ENCODE measurements at regions not wholly inside any gene's neighbourhood (a gene's known extent, or its start where the extent isn't known, plus 50 kb on each side); places are given as distances from the start of the nearest gene placed in this dataset.

DNA sequence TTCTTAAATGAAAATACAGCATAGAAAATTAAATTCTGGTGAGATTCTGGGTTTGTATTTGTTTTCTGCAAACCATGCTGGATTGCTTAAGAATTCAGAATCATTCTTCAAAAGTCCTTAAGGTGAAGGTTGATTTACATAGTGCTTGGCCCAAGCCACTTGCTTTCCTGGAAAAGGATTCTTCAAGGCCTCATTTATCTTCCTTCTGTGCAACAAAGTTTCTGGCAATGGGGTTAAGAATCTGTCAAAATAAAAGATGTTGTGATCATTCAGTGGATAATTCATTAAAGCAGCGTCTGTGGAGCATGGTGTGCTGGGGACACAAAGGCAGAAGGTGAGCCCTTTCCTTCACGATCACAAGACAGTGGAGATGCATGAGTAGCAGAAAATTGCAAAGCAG lies 351.9 kb downstream of the GALR1 start:
- DNase-seq, result no peak

DNA sequence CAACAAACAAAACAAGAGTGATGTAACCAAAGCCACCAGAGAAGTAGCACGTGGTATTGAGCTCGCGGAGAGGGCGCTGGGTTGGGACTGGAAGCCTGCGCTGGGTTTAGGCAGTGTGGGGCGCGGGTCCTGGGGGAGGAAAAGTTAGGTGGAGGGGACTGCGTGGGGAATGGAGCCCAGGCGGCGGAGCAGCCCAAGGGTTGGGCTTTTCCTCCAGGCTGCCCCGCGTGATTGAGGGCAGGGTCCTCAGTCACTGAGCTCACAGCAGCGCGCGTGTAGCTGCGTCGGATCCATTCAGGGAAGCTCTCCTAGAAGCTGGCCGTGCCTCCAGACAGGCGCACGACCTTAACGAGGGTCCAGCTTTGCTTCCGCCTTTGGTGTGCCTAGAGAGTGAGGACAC lies 357.4 kb downstream of the GALR1 start:
- DNase-seq, result no peak

DNA sequence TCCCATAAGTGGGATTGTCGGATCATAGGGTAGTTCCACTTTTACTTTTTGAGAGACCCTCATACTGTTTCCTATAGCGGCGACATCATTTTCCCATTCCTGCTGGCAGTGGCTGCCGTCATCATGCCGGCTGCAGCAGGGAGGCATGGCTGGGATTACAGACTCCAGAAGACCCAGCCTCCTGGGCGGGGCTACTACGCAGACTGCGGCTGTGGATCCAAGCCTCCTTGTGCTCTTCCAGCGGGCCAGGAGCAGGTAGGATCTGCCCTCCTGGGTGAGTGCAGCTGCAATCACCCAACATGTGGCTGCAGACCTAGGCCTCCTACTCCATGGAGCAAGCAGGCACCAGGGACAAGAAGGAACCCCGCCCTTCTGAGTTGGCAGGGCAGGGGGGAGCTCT lies 359.2 kb downstream of the GALR1 start:
- DNase-seq, result no peak

DNA sequence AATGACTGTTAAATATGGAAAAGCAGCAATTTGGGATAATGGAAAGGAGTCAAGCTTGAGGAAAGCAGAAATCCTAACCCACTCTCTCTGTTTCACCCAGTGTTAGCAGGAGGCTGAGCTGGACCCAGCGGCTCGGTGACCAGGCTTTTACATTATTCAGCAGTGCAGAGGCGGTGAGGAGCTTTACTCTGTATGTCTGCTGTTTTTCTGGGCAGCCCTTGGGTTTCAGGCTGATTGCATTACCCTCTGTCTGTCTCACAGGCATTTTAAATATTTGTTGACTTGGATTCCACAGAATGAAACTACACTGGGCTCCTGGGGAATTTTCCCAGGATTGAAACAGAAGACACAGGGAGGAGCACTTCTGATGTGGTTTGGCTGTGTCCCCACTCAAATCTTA lies 368.0 kb downstream of the GALR1 start:
- no peak for DNase-seq

DNA sequence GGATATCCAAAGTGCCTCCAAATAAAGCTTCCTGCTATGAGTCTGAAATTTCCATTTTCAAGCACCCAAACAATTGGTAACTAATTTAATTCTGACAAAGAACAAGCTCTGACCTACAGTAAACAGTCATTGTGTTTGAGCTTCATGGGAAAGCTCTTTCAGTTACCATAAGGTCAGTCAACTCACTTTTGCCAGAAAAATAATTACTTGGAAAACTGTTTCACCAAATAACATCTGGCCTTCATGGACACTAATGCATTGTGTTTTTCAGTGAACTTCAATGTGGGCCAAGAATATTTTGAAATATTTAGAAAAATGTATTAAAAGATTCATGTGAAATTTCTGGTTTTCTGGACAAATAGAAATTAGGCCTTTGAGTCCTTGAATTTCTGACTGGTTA lies 369.9 kb downstream of the GALR1 start:
- DNase-seq, result no peak

DNA sequence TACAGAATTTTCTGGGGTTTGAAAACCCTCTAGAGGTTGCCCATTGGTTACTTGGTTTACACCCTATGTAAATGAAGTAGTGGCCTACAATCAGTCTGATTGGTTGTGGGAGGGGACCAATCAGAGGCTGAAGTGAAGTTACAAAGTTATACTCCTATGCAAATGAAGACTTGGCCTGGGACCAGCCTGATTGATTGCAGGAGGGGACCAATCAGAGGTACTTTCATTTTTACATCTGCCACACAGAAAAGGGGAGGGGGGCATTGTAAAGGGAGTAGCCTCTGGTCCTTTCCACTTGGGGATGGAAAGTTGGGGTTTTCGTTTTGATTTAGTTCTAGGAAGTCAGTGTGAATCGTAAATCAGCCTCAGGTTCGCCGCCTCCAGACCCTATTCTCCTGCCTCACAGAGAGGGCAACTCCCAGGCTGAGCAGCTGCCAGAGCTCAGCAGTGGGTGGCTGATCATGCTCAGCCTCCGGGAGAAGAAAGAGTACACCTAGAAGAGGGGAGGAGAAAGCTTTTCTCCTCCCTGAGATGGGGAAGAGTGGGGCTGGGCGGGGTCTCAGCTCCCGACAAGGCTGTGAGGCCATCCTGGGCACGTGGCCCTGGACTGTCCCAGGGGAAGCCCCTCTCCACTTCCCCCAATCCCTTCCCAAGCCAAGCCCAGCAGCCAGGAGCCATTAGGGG lies 372.5 kb downstream of the GALR1 start:
- DNase-seq, result peak; percentile 80

DNA sequence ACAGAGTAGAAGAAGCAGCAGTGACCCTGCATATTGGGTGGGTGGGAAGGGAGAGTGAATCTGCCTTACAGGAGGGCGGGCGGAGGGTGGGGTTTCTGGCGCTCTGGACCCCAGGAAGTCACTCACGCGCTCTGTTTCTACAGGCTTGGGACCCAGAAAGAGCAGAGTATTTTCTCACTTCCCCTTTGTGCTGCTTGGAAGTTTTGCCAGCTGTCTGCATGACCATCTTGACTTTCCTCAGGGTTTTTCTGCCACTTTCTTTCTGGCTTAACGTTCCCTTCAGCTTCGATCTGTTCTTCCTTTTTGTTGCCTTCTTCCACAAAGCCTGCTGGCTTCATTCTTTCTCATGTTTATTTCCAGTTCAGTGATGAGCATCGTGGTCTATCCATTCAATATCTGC lies 383.1 kb downstream of the GALR1 start:
- DNase-seq, result peak; percentile 66

DNA sequence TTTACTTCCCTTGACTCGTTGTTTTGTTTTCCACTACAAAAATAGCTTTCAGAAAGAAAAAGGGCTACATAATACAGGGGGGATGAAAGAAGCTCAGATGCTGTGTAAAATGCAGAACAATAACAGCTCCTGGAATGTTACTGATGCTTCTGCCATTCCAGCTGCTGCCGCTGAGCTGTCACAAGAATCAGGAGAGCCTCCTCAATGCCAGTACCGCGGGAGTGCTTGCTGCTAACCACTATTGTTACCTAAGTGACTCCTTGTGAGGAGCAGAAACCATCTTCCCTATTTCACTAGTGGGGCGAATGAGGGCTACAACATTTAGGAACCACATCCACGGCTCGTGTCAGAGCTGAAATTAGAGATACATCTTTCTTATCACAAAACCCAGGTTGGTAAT lies 384.8 kb downstream of the GALR1 start:
- DNase-seq, result no peak

DNA sequence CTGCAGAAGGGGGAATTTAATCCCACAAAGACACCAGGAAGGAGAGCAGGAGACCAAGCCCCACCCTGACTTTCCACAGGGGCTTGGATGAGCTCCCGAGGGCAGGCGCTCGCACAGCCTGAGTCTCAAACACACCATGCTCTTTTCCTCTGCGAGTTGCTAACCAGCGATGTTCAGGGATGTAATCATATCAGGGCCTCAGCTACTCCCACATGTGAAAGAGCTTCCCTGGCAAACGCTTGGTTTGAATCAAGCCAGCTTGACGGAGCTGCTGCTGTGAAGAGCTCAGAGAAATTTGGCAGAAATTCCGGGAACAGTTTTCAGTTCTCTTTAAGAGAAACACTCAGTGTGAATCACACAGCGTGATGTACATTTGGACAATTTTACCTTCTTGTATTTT lies 385.8 kb downstream of the GALR1 start:
- no peak for DNase-seq

DNA sequence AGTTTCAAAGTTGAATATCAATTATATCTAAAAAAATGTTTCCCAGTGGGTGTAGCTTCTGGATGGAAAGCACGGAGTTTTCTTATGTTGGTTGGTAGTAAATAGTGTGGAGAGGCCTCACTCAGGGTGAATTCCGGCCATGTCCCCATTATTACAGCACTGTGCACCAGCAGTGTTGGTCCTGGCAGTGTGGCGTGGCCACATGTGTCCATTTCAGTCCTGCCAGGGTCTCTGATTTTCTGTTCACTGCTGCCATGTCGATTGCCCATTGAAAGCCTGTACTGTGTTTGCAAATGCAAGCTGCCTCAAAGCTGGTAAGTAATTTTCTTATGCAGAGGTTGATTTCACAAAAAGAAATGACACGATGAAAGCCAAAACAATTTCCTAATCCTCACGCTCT lies 386.2 kb downstream of the GALR1 start:
- no peak for DNase-seq

DNA sequence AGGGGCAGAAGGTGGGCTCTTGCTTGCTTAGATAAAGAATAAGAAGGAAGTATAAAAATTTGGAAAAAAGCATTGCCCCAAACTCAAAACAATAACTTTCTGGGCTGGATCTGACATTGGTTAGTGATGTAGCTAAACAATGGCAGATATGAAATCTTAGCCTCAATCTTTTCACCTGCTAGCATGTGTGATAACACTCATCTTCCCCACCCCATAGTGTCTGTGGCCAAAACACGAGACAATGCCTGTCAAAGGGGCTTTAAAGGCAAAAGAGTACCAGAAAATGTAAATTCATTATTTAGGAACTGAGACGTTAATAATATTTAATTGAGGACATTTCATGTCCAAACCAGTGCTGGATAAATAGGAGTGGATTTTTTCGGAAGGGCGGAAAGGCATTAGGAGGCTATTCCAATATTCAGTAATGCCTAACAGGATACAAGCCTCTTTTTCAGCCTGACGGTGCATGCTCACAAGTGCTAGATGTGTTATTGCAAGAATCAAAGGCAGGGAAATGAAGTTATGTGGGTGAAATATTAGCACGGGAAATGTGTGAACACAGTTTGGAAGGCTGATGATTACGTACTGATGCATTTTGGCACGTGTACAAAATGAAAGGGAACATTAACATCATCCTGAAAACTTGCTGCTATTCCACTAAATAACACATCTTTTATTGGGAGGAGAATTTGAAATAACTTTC lies 395.7 kb downstream of the GALR1 start:
- DNase-seq, result no peak

DNA sequence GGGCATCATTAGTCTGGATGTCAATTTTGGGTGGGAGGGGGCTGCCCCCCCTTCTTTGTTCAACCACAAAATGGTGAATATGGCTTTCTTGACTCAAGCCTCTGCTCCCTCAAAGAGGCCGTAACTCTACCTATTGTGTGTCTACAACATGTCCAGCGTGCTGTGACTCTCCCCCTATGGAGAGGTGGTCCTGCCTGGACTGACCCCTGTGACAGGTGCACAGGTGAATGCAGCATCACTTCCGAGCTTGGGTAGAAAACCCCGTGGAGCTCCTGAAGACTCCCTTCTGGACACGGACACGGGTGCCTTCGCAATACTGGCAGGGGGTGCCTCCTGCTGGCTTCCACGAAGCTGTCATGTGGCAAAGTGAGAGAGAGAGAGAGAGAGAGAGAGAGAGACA lies 397.8 kb downstream of the GALR1 start:
- no peak for DNase-seq

DNA sequence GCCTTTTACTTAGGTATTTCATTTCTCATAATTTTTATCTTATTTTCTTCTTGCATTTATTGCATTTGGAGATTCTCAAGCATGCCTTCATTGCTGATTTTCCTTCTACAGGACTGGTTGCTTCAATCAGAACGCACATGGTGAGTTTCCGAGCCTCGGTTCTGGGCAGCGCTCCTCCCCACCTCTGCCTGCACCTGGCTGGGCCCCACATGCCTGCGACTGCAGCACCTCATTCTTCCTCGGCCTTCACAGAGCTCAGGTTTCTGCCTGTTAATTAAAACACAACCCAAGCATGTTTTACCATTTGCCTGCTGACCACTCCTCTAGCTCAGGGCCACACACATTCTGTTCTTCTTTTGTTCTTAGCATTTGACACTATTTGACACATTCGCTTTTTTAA lies 398.8 kb downstream of the GALR1 start:
- no peak for DNase-seq

DNA sequence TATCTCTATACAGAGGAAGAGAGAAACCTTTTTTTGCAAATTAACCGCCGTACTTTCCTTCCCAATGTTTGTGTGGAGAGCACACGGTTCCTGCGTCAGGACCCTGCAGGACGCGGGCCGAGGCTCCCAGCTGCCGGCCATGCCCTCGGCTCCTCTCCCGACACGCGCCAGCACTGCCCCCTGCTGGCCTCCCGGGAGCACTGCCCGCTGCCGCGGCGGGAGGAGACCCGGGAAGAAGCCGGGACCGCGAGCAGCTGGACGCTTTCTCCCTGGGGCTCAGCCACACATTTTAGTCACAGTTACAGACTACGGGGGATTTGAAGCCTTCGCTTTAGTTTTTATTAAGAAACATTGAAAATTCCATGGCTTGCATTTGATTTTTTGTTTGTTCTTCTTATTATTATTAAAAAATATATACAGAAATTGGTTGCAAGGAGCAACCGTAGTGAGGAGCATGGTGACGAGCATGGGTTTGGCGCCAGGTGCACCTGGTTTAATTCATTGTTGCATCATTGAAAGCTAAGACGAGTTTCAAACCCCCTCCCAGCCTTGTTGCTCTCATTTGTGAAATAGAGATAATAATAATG lies 401.2 kb downstream of the GALR1 start:
- DNase-seq, result peak; percentile 75

DNA sequence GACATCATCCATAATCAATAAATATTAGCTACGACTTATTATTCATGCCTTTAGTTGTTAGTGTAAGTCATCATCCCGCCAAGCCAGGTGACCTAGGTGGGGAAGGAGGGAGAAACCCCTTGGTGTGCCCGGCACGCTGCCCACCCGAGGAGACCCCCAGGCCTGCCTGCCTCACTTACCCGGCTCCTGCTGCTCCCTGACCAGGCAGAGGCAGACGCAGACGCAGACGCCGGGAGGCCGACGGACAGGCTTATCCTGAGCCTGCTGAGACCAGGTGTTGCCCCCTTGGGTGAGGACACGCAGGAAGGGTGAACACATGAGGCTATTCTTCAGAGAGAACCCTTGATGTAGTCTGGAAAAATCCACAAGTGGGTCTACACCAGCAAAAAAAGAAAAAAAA lies 401.8 kb downstream of the GALR1 start:
- DNase-seq, result no peak

DNA sequence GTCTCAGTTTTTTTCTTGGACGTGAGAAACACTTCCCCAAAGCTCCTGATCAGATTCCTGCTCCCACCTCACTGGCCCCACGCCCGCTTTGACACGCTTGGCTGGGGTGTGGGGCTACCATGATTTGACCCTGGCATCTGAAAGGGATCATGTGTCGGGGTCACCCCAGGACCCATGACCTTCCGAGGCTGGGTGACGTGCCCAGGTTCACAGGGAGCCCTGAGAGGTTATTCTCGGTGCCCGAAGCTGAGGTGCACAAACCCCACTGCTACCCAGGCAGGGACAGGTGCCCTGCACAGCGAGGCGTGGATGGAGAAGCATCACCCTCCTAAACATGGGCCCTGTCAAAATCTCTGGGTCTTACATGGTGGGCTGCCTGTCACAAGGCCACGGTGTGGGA lies 404.1 kb downstream of the GALR1 start:
- no peak for DNase-seq

DNA sequence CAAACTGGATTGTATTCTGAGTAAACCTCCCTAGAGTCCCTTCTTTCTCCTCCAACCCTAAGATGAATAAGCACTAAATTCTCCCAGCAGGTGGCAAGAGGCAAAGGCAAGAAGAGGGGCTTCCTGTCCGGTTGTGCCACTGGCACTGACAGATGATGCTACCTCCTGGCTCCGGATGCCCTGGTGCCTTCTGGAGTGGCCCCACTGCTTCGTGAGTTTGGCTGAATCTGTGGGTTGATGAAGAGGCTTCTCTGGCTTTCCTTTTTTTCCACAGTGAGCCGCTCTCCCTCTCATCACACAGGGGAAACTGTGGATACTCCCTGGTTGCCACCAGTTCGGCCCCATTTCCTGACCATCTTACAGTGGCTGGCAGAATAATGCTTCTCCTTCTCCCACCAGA lies 404.7 kb downstream of the GALR1 start:
- DNase-seq, result no peak

DNA sequence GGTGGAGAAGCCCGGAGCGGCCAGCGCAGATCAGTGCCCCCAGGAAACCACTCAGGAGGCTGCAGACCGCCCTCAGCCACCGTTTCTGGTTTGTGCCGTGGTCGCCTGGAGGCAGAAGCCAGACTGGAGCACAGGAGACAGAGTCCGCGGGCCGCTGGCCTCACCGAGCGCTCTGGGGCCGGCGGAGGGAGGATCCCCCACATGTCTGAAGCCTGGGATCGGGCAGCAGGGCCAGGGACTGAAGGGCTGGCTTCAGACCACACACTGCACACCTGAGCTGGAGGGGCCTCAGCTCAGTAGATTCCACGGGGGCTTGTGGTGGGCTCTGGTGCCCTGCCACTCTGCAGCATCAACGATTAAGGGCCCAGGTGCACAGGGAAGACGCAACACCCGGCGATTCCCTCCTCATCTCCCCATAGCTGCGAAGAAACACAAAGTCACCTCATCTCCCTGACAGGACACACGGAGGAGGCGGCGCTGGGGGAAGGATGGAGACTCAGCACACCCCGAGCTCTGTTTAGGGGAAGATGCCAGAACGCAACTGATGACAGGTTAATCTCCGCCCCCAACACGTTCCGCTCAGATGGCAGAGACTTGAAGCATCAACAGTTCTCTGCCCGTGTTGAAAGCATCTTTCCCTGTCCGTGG lies 408.1 kb downstream of the GALR1 start:
- no peak for DNase-seq

DNA sequence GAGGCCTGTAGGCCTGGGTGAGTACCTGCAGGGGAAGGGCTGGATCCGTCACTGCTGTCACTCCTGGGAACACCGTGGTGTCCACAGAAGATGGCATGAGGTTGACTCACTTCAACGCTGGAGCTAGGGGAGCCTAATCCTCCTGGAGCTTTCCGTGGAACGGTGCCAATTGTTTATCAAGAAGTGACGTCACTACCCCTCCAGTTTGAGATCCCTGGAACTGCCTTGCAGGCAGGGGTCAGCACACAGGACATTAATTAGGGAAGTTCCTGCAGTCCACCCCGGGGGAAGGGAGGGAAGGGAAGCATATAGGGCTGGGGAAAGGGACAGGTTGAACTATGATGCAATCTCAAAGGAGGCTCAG lies 408.6 kb downstream of the GALR1 start:
- DNase-seq, result no peak

DNA sequence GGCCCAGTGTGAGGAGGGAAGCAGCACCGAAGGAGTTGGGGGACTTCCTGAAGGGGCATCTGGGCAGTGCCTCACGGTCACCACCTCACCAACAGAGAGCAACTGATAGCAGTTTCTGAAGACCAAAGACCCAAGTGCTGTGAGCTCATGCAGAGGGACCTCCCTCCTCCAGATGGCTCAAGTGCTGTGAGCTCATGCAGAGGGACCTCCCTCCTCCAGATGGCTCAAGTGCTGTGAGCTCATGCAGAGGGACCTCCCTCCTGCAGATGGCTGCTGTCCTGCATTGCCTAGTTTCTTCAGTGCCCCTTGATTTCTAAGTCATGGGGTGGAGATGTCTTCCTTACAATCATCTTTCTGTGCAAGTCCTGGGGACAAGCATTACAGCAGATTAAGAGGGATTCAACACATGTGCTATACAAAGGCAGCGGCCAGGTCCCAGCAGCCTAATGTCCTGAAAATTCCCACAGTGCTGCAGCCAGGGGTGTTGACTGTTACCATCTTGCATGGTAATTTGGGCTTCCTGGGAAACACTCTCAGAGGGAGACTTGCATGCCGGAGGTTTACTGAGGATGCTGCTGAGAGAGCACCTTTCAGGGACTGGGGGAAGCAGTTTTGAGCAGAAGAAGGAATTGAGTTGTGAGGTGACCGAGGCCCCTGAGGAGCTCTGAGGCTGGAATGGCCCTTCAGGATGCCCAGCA lies 409.3 kb downstream of the GALR1 start:
- no peak for DNase-seq

DNA sequence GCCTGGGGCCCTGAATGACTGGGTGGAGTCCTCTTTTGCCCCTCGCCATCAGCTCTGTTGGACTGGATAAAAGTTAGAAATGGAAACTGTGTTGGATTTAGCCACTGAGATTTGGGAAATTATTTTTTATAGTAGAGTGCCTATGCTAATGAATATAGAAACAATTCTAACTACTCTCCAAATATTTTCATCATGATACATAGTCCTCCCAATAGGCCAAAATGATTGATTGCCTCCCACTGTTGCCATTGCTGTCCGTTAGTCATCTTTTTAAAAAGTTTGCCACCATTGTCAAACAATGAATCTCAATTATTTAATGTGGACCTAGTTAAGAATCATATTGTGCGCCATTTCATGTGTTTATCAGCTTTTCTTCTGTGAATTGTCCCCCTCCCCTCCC lies 417.0 kb downstream of the GALR1 start:
- DNase-seq, result no peak

DNA sequence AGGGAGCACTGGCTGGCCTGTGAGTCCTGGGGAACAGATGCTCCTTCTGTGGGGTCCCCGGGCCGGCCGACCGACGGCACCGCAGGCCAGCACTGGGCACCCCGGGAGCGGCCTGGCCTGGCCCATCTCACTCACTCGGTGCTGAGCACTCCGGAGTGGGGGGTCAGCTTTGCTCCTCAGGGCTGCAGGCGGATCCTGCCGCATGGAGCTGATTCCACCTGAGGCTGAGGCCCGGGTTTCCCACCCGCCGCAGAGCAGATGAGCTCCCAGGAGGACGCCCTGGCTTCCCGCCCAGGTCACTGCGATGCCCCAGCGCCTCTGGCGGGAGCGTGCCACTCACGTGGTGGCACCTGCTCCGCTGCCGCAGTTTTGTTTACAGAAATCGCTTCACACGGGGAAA lies 418.6 kb downstream of the GALR1 start:
- no peak for DNase-seq

DNA sequence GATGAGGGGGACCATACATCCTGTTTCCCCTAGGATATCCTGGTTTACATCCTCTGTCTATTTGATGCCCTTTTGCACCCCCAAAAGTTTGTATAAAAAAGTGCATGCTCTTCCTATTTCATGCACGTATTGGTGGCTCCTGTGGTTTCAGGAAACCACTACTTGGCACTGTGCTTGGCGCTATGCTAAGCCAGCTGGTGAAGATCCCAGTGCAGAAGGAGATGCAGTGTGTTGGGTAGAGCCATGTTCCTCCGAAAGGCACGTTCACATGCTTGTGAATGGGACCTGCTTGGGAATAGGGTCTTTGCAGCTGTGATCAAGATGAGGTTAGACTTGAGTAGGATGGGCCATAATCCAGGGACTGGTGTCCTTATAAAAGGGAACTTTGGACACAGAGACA lies 419.7 kb downstream of the GALR1 start:
- no peak for DNase-seq
